HUDEP-2 (cell line): ENCODE measurements at regions not wholly inside any gene's neighbourhood (a gene's known extent, or its start where the extent isn't known, plus 50 kb on each side); places are given as distances from the start of the nearest gene placed in this dataset.
"Not testable (repeated sequence)": the region's sequence is repeated elsewhere in the genome, so short reads cannot be mapped to it uniquely, and the experiment has no call there.

ENCODE experiments used
- DNase-seq, 76 experiments: peaks; one replicate each; lab custom pipeline; 2025; ENCODE audit not compliant: unreplicated experiment in 76 of 76; lab: John Stamatoyannopoulos, UW

GRCh38 chr18:67145586-67146292 is 370.8 kb downstream of the DSEL start:
- DNase-seq = no peak

GRCh38 chr18:67144329-67144728 is 372.2 kb downstream of the DSEL start:
- no peak for DNase-seq

GRCh38 chr18:67143028-67143427 is 373.5 kb downstream of the DSEL start:
- no peak for DNase-seq

- DNase-seq = no peak
These were observed 373.9 kb downstream of the DSEL start for GRCh38 chr18:67142604-67143003.

- no peak for DNase-seq
These were observed 376.0 kb downstream of the DSEL start for GRCh38 chr18:67140495-67140894.

GRCh38 chr18:67139899-67140298 is 376.6 kb downstream of the DSEL start:
- DNase-seq = no peak

- no peak for DNase-seq
These were observed 380.5 kb downstream of the DSEL start for GRCh38 chr18:67135981-67136380.

- DNase-seq = no peak
These were observed 381.6 kb downstream of the DSEL start for GRCh38 chr18:67134911-67135310.

- DNase-seq = no peak
These were observed 382.9 kb downstream of the DSEL start for GRCh38 chr18:67133669-67134068.

GRCh38 chr18:67132919-67133318 is 383.6 kb downstream of the DSEL start:
- no peak for DNase-seq

- DNase-seq = no peak
These were observed 385.0 kb downstream of the DSEL start for GRCh38 chr18:67131498-67131897.

GRCh38 chr18:67126751-67127150 is 389.8 kb downstream of the DSEL start:
- DNase-seq = not testable (repeated sequence)

GRCh38 chr18:67123901-67124300 is 392.6 kb downstream of the DSEL start:
- no peak for DNase-seq

GRCh38 chr18:67117804-67118203 is 398.7 kb downstream of the DSEL start:
- no peak for DNase-seq

- no peak for DNase-seq
These were observed 407.0 kb downstream of the DSEL start for GRCh38 chr18:67109535-67109934.

GRCh38 chr18:67108894-67109293 is 407.6 kb downstream of the DSEL start:
- no peak for DNase-seq

- DNase-seq = peak in 20 of 76 experiments; percentile 1 to 65 (median 9)
These were observed 411.7 kb downstream of the DSEL start for GRCh38 chr18:67104700-67105284.

- DNase-seq = no peak
These were observed 422.4 kb downstream of the DSEL start for GRCh38 chr18:67094123-67094522.

- no peak for DNase-seq
These were observed 424.4 kb downstream of the DSEL start for GRCh38 chr18:67092141-67092540.

- DNase-seq = no peak
These were observed 434.9 kb downstream of the DSEL start for GRCh38 chr18:67081482-67082211.

GRCh38 chr18:67080601-67081000 is 435.9 kb downstream of the DSEL start:
- no peak for DNase-seq

GRCh38 chr18:67074309-67074708 is 442.2 kb downstream of the DSEL start:
- DNase-seq = no peak
